ENCODE measurements at regions not wholly inside any gene's neighbourhood (a gene's known extent, or its start where the extent isn't known, plus 50 kb on each side); places are given as distances from the start of the nearest gene placed in this dataset.

GRCh38 chr4:31947101-31947500, 1226.9 kb downstream of the PCDH7 start:
- no peak for TF ChIP-seq CTCF (IDR thresholded peaks at IDR 0.05)
- TF ChIP-seq POLR2AphosphoS5 (IDR thresholded peaks at IDR 0.05), result no peak
- TF ChIP-seq POLR2A (IDR thresholded peaks at IDR 0.05; ENCODE audit: low read depth), result no peak
- no peak for TF ChIP-seq EP300 (IDR thresholded peaks at IDR 0.05)
